Cardiac fibroblast (primary cell): ENCODE measurements at regions not wholly inside any gene's neighbourhood (a gene's known extent, or its start where the extent isn't known, plus 50 kb on each side); places are given as distances from the start of the nearest gene placed in this dataset.

Source experiments
- DNase-seq, 2 donors: peaks; one replicate each; pipeline versions ENCODE4 v3.0.0 to v3.0.0-alpha.2; 2010; ENCODE audit warnings: low read depth in 2 of 2
- H3K4me3 ChIP-seq, 2 donors: replicated peaks in 1 of 2; 1 replicate in 1 of 2; 2 replicates in 1 of 2; pipeline ENCODE4 v1.5.1; 2011; ENCODE audit warnings: low read depth in 2 of 2, low read length in 2 of 2, mild to moderate bottlenecking in 2 of 2, moderate library complexity in 1 of 2
- TF ChIP-seq, protein P1 (sequence below): IDR thresholded peaks from one replicate; pipeline ENCODE4 v1.5.1; 2011; ENCODE audit warnings: low read depth, mild to moderate bottlenecking, low read length, inconsistent platforms

DNA sequence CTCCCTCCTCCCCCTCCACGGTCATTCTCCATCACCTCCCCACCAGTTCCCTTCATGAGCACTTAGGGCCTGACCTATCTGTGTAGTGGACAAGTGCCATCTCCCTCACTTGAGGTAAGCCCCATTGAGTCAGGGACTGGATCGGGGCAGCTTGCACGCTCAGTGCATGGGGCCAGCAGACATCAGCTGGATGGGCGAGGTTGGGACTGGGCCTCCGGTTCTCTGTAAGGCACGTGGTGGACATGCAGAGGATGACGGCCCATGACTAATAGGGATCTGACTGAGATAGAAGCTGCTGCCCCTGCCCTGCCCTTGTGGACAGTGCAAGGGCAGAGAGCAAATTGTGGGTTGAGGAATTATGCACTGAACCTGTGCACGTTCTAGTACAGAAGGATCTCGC, 120.4 kb upstream of the C1orf174 start:
- H3K4me3 ChIP-seq = no peak overlapping the region
- TF ChIP-seq, protein P1, sequence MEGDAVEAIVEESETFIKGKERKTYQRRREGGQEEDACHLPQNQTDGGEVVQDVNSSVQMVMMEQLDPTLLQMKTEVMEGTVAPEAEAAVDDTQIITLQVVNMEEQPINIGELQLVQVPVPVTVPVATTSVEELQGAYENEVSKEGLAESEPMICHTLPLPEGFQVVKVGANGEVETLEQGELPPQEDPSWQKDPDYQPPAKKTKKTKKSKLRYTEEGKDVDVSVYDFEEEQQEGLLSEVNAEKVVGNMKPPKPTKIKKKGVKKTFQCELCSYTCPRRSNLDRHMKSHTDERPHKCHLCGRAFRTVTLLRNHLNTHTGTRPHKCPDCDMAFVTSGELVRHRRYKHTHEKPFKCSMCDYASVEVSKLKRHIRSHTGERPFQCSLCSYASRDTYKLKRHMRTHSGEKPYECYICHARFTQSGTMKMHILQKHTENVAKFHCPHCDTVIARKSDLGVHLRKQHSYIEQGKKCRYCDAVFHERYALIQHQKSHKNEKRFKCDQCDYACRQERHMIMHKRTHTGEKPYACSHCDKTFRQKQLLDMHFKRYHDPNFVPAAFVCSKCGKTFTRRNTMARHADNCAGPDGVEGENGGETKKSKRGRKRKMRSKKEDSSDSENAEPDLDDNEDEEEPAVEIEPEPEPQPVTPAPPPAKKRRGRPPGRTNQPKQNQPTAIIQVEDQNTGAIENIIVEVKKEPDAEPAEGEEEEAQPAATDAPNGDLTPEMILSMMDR = no peak
- no peak for DNase-seq

DNA sequence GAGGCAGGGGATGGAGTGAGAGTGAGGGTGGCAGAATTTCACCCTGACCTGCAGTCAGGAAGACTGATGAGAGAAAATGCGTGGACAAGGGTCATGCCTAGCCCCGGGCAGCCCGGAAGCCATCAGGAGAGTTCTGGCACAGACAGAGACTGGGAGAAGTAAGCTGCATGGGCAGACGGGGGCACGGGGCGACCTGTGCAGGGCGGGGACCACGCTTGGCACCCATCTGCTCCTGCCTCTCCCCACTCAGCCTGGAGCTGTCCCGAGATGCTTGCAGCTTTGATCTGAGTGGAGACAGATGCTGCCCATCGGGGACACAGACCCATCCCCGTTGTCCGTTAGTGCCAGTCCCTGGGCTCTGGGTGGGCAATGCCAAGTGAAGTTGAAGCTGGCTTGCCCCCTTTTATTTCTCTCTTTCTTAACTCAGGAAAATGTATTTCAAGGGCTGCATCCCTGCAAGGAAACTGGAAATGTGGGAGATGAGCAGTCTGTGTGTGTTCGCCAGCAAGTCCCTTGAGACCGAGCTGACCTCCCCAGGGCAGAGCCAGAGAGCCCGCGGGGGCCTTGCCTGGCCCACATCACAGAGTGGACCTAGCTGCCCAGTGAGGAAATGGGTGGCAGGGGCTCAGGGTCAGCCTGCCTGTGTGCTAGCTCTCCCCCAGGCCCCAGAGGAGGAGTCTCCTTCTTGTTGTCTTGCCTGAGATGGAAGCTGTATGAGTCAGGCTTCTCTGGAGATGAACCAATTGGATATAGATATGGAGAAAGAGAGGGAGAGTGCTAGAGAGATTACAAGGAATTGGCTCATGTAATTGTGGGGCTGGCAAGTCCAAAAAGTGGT, 121.3 kb upstream of the C1orf174 start:
- DNase-seq = no peak
- no peak overlapping the region for H3K4me3 ChIP-seq
- TF ChIP-seq, protein P1 = no peak

DNA sequence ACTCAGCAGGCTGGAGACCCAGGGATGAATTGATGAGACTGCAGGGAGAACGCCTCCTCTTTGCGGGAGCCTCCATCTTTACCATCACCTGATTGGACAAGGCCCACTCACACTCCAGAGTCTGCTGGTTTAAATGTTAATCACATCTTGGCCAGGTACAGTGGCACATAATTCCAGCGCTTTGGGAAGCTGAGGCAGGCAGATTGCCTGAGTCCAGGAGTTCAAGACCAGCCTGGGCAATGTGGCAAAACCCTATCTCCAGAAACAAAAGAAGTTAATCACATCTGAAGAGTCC, 121.8 kb upstream of the C1orf174 start:
- TF ChIP-seq, protein P1 = no peak
- DNase-seq = no peak
- H3K4me3 ChIP-seq = no peak overlapping the region

DNA sequence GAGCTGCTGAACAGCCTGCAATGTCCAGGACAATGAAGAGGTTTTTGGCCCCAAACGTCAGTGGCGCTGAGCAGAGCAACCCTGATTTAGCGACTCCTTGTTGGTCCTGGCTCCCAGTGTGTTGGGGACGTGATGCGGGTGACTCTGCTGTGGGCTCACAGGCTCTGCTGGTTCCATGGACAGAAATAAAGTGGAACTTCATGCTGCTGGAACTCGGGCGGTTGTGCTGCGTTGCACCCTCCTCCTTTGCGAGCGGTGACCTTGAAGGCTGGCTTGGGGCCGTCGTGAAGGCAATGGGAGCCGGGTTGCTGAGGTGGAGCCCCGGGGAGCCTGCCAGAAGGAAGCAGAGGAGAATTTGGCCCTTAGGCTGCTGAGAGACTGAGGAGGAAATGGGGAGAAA, 122.6 kb upstream of the C1orf174 start:
- no peak for DNase-seq
- no peak overlapping the region for H3K4me3 ChIP-seq
- TF ChIP-seq, protein P1 = no peak

DNA sequence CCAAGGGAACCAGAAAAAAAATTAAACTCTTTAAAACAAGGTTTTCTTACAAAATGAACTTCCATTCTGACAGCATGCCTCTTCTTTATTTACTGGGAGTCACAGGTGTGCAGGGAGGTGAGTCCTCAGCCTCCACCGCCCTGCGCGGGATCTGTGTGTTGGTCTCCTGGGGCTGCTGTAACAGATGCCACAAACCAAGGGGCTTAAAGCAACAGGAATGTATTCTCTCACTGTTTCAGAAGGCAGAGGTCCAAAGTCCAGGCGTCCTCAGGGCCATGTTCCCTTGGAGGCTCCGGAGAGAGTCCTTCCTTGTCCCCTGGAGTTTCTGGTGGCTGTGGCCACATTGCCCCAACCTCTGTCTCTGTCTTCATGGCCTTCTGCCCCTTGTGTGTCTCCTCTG, 123.6 kb upstream of the C1orf174 start:
- H3K4me3 ChIP-seq = no peak overlapping the region
- DNase-seq = no peak
- TF ChIP-seq, protein P1 = no peak

DNA sequence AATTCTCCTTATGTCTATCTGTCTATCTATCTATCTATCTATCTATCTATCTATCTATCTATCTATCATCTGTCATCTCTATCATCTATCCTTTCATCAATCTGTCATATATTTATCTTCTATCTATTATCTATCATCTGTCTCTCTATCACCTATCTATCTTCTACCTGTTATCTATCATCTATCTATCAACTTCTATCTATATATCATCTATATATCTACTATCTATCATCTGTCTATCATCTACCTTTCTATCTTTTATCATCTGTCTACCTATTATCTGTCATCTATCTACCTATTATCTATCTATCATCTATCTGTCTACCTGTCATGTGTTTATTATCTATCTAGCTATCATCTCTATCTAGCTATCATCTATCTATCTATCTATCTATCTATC, 124.7 kb upstream of the C1orf174 start:
- DNase-seq = no peak

More for the DNA sequence above, 124.7 kb upstream of the C1orf174 start:
- TF ChIP-seq, protein P1 = no peak
- no peak overlapping the region for H3K4me3 ChIP-seq
